K562 (cell line): ENCODE measurements at regions not wholly inside any gene's neighbourhood (a gene's known extent, or its start where the extent isn't known, plus 50 kb on each side); places are given as distances from the start of the nearest gene placed in this dataset.

ENCODE experiments used
- ATAC-seq: fragments of 200-7000 bp; cut with Tn5 transposase; 3 replicates; pipeline ENCODE4 v1.9.1; 2020; ENCODE audit warnings: moderate library complexity
- BruUV-seq: library from RNA; stranded (reverse); fragments of 400-500 nt; replicated peaks from 2 replicates; lab custom pipeline; 2021; lab: Mats Ljungman, UMichigan
- CTCF ChIA-PET: fragments of 300-600 bp; formaldehyde crosslinking; extraction: SDS; loops from one replicate; lab custom pipeline; 2021; ENCODE audit warnings: low intra/inter-chr PET ratio; lab: Yijun Ruan, JAX
- POLR2A ChIA-PET: fragments of 300-600, 350-650 bp; sonication (Branson Sonifier 250); formaldehyde crosslinking; extraction: SDS; loops from one replicate; lab custom pipeline; 2021; ENCODE audit warnings: antibody characterized with exemption, inconsistent platforms; lab: Yijun Ruan, JAX
- DNase-seq, 4 experiments: peaks; one replicate each; pipeline versions ENCODE4 v3.0.0 to v3.0.0-alpha.2; 2011 to 2018; ENCODE audit warnings: low spot score in 3 of 4, mixed read lengths in 3 of 4; ENCODE audit errors: extremely low read depth in 1 of 4
- FAIRE-seq: peaks from 2 replicates; lab custom pipeline; 2011; peaks lifted over from hg19 to GRCh38; lab: Jason Lieb, UNC
- H2AFZ ChIP-seq: 2 replicates; pipeline ENCODE4 v1.6.0; 2011; ENCODE audit warnings: low read depth, low read length, control low read depth, inconsistent platforms
- H3K27ac ChIP-seq: fragments of 200-600 bp; 3 replicates; pipeline ENCODE4 v1.8.0; 2011; ENCODE audit warnings: low read depth, mild to moderate bottlenecking, control low read depth, inconsistent platforms, low read length, moderate library complexity, mixed read lengths; ENCODE audit errors: extremely low read depth
- H3K27me3 ChIP-seq, 2 experiments: fragments of 300-600 bp in 1 of 2; 2 replicates in 1 of 2; 3 replicates in 1 of 2; pipeline versions ENCODE4 v1.6.0 to v1.8.0; 2011; ENCODE audit warnings: inconsistent platforms in 2 of 2, low read length in 2 of 2, mild to moderate bottlenecking in 1 of 2, mixed read lengths in 1 of 2, moderate library complexity in 1 of 2; ENCODE audit not compliant: control insufficient read depth in 2 of 2, insufficient read depth in 2 of 2
- H3K36me3 ChIP-seq: fragments of 300-600 bp; 3 replicates; pipeline ENCODE4 v1.8.0; 2011; ENCODE audit warnings: mild to moderate bottlenecking, low read length, inconsistent platforms; ENCODE audit not compliant: control insufficient read depth, insufficient read depth
- H3K4me1 ChIP-seq, 2 experiments: fragments of 200-600 bp in 1 of 2; replicated peaks in 1 of 2; 2 replicates in 1 of 2; 3 replicates in 1 of 2; pipeline versions ENCODE4 v1.5.1 to v1.8.0; 2011; ENCODE audit warnings: inconsistent platforms in 2 of 2, low read length in 2 of 2, mild to moderate bottlenecking in 1 of 2, mixed read lengths in 1 of 2, moderate library complexity in 1 of 2; ENCODE audit not compliant: control insufficient read depth in 2 of 2, insufficient read depth in 2 of 2
- H3K4me2 ChIP-seq: 2 replicates; pipeline ENCODE4 v1.6.1; 2011; ENCODE audit warnings: low read length, control low read depth, inconsistent platforms, mixed read lengths; ENCODE audit not compliant: insufficient read depth
- H3K4me3 ChIP-seq: fragments of 200-600 bp; sonication (generic), shearing (Covaris generic); 2 replicates; pipeline ENCODE4 v1.5.1; 2016; ENCODE audit warnings: control low read depth, inconsistent platforms
- H3K79me2 ChIP-seq: fragments of 200-600 bp; 3 replicates; pipeline ENCODE4 v1.8.0; 2011; ENCODE audit warnings: low read length, inconsistent platforms; ENCODE audit not compliant: control insufficient read depth, insufficient read depth
- H3K9ac ChIP-seq, 2 experiments: 2 replicates each; pipeline versions ENCODE4 v1.6.0 to v1.6.1; 2011; ENCODE audit warnings: low read depth in 2 of 2, low read length in 2 of 2, control low read depth in 1 of 2, inconsistent platforms in 1 of 2, mild to moderate bottlenecking in 1 of 2, mixed read lengths in 1 of 2; ENCODE audit not compliant: insufficient read depth in 1 of 2
- H3K9me1 ChIP-seq: one replicate; pipeline ENCODE4 v1.6.0; 2011; ENCODE audit warnings: inconsistent platforms, mild to moderate bottlenecking, low read length, moderate library complexity; ENCODE audit not compliant: control insufficient read depth, insufficient read depth
- H3K9me3 ChIP-seq: replicated peaks from 2 replicates; pipeline ENCODE4 v1.5.1; 2011; ENCODE audit warnings: low read depth, low read length, inconsistent platforms; ENCODE audit not compliant: control insufficient read depth, insufficient read depth
- H4K20me1 ChIP-seq: replicated peaks from 2 replicates; pipeline ENCODE4 v1.6.1; 2011; ENCODE audit warnings: low read length, inconsistent platforms, mixed read lengths; ENCODE audit not compliant: control insufficient read depth, insufficient read depth
- DLX4 ChIP-seq: fragments of 250-450 bp; sonication (Bioruptor Pico); IDR thresholded peaks from 2 replicates; pipeline ENCODE4 v1.6.1; 2021; ENCODE audit warnings: mild to moderate bottlenecking
- FOXK2 ChIP-seq, 2 experiments: fragments of 450-650 bp; IDR thresholded peaks in 1 of 2; conservative IDR thresholded peaks in 1 of 2; 2 replicates each; pipeline ENCODE4 v1.6.1; 2016; ENCODE audit warnings: low read depth in 2 of 2, mild to moderate bottlenecking in 1 of 2
- ID3 ChIP-seq, 2 experiments: fragments of 250-450 bp in 1 of 2; fragments of 450-650 bp in 1 of 2; sonication (Bioruptor Pico) in 1 of 2; IDR thresholded peaks; 2 replicates each; pipeline versions ENCODE4 v1.6.1 to v1.8.0; 2016 to 2021; ENCODE audit warnings: mild to moderate bottlenecking in 2 of 2, moderate library complexity in 2 of 2, missing compliant biosample characterization in 1 of 2, missing genetic modification characterization in 1 of 2
- ILF3 ChIP-seq: fragments of 450-650 bp; IDR thresholded peaks from 2 replicates; pipeline ENCODE4 v1.6.1; 2018; ENCODE audit warnings: antibody characterized with exemption, mild to moderate bottlenecking, moderate library complexity, borderline replicate concordance
- MIER1 ChIP-seq: fragments of 450-650 bp; IDR thresholded peaks from 2 replicates; pipeline ENCODE4 v1.6.1; 2016; ENCODE audit warnings: antibody characterized with exemption, mild to moderate bottlenecking, low read depth
- PTTG1 ChIP-seq: fragments of 450-650 bp; IDR thresholded peaks from 2 replicates; pipeline ENCODE4 v1.6.1; 2016; ENCODE audit warnings: low read depth, mild to moderate bottlenecking, missing genetic modification characterization, missing compliant biosample characterization
- RBM34 ChIP-seq: fragments of 200-400 bp; formaldehyde crosslinking; IDR thresholded peaks from 2 replicates; pipeline ENCODE4 v1.6.1; 2018; ENCODE audit warnings: low read length, borderline replicate concordance; ENCODE audit not compliant: insufficient read depth
- SAFB2 ChIP-seq: fragments of 200-400 bp; formaldehyde crosslinking; IDR thresholded peaks from 2 replicates; pipeline ENCODE4 v1.6.1; 2018; ENCODE audit warnings: borderline replicate concordance, low read length, low read depth, moderate library complexity; ENCODE audit not compliant: severe bottlenecking
- TARDBP ChIP-seq: fragments of 450-650 bp; IDR thresholded peaks from 2 replicates; pipeline ENCODE4 v1.6.1; 2016
- ZNF232 ChIP-seq: sonication (generic); formaldehyde crosslinking; IDR thresholded peaks from 2 replicates; pipeline ENCODE4 v1.8.0; 2022; ENCODE audit warnings: mild to moderate bottlenecking, missing genetic modification reagents
- ZNF311 ChIP-seq: fragments of 250-450 bp; sonication (Bioruptor Pico); IDR thresholded peaks from 2 replicates; pipeline ENCODE4 v1.4.0; 2020; ENCODE audit warnings: mild to moderate bottlenecking, moderate library complexity
- ZNF609 ChIP-seq: sonication (generic); formaldehyde crosslinking; IDR thresholded peaks from 2 replicates; pipeline ENCODE4 v1.8.1; 2023; ENCODE audit warnings: missing genetic modification reagents, mild to moderate bottlenecking, borderline replicate concordance
- ZNF695 ChIP-seq: fragments of 450-650 bp; formaldehyde crosslinking; IDR thresholded peaks from 2 replicates; pipeline ENCODE4 v1.4.0; 2020; ENCODE audit warnings: mild to moderate bottlenecking, moderate library complexity
- ZZZ3 ChIP-seq: fragments of 450-650 bp; IDR thresholded peaks from 2 replicates; pipeline ENCODE4 v1.6.1; 2016; ENCODE audit warnings: antibody characterized with exemption, mild to moderate bottlenecking, moderate library complexity
- WGBS: fragments of 100-300 bp; shearing (Covaris generic); methylation state at CpG from one replicate; pipeline ENCODE4 v1.1.6; 2016; ENCODE audit warnings: low coverage, mixed read lengths; ENCODE audit not compliant: insufficient coverage; ENCODE audit errors: missing lambda C conversion rate; 5-methylcytosine and 5-hydroxymethylcytosine counted together
- in situ Hi-C: fragments of 300-500 bp; cut with MboI; formaldehyde crosslinking; loops from 4 replicates; pipeline ENCODE4 v1.15.0; 2018; ENCODE audit warnings: inconsistent platforms, mixed read lengths
- intact Hi-C: fragments of 100-400 bp; cut with micrococcal nuclease; formaldehyde crosslinking; loops from 2 replicates; pipeline ENCODE4 v1.14.2; 2022
- TF ChIP-seq, protein P1 (sequence below): fragments of 250-450 bp; sonication (Bioruptor Pico); IDR thresholded peaks from 2 replicates; pipeline ENCODE4 v1.9.0; 2021; ENCODE audit warnings: mild to moderate bottlenecking, inconsistent platforms

DNA sequence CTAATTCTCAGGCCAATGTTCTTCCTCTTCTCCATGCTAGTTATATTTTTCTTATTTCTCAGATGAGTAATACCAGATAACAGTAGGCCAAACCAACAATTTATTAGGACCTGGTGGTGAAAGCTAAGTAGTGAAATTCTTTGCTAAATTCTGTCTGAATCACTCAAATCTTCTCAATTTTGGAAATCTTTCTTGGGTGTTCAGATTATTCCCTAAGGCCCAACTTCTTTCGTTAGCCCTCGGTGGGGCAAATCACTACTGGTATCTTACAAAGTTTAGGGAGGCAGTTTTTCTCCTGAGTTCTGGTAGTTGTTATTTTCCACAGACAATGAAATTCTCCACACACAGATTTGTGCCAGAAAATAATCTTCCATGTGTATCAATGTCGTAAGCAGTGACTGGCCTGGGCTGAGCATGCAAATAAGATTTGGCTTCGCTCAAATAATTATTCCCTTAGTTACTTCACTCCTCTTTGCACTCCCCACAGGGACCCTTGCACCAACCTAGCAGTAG, 443.5 kb upstream of the SLC14A2 start:
- Histone ChIP-seq H3K4me2 (no peak overlapping the region), H3K4me1 (no peaks in the 10 kb centered on the region), H3K9me3 (no peaks in the 10 kb centered on the region), H3K27ac (no peak overlapping the region), H3K27me3 (no peaks in the 10 kb centered on the region), H3K79me2 (no peaks in the 10 kb centered on the region), H3K9ac (no peak overlapping the region), H4K20me1 (no peaks in the 10 kb centered on the region), H3K36me3 (no peaks in the 10 kb centered on the region), H3K4me3 (no peak overlapping the region), H2AFZ (no peak overlapping the region), H3K9me1 (no peaks in the 10 kb centered on the region)
- FAIRE-seq (no peak), ATAC-seq (no peak), DNase-seq (no peak)
- in situ Hi-C loops (no loop called here), intact Hi-C loops (no loop called here)
- no TSS peak for BruUV-seq
- ChIA-PET CTCF (no interaction called here), POLR2A (interaction anchor here (0.7 kb wide), 1 partner anchor 144 kb away, joined by 3 read pairs; no protein-coding TSS in a partner anchor)
- 0% methylated on average over 4 of the region's 4 CpGs for WGBS
- no peak for TF ChIP-seq ZZZ3
- no peak for TF ChIP-seq ID3 (CRISPR knock-in tag; IDR thresholded peaks at IDR 0.05)
- TF ChIP-seq ID3 (tag; IDR thresholded peaks at IDR 0.05): no peak
- no peak for TF ChIP-seq SAFB2
- no peak for TF ChIP-seq ZNF695 (CRISPR knock-in tag)
- TF ChIP-seq ZNF609: no peak
- no peak for TF ChIP-seq RBM34
- TF ChIP-seq TARDBP: no peak
- TF ChIP-seq PTTG1 (tag): no peak
- TF ChIP-seq DLX4 (CRISPR knock-in tag): no peak
- TF ChIP-seq FOXK2 (conservative IDR thresholded peaks at IDR 0.05 in 1 of 2, IDR thresholded peaks at IDR 0.05 in 1 of 2; ENCODE audit: low read depth in 2 of 2): no peak
- no peak for TF ChIP-seq ZNF311 (CRISPR knock-in tag)
- no peak for TF ChIP-seq ZNF232 (CRISPR knock-in tag)
- no peak for TF ChIP-seq ILF3
- TF ChIP-seq, protein P1, sequence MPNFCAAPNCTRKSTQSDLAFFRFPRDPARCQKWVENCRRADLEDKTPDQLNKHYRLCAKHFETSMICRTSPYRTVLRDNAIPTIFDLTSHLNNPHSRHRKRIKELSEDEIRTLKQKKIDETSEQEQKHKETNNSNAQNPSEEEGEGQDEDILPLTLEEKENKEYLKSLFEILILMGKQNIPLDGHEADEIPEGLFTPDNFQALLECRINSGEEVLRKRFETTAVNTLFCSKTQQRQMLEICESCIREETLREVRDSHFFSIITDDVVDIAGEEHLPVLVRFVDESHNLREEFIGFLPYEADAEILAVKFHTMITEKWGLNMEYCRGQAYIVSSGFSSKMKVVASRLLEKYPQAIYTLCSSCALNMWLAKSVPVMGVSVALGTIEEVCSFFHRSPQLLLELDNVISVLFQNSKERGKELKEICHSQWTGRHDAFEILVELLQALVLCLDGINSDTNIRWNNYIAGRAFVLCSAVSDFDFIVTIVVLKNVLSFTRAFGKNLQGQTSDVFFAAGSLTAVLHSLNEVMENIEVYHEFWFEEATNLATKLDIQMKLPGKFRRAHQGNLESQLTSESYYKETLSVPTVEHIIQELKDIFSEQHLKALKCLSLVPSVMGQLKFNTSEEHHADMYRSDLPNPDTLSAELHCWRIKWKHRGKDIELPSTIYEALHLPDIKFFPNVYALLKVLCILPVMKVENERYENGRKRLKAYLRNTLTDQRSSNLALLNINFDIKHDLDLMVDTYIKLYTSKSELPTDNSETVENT: no peak
- no peak for TF ChIP-seq MIER1
